GM15510 (cell line): ENCODE measurements at regions not wholly inside any gene's neighbourhood (a gene's known extent, or its start where the extent isn't known, plus 50 kb on each side); places are given as distances from the start of the nearest gene placed in this dataset.

Experiments used
- POLR2A ChIP-seq: IDR thresholded peaks from 3 replicates; pipeline ENCODE4 v1.6.1; 2011; ENCODE audit warnings: borderline replicate concordance; ENCODE audit not compliant: insufficient read length; ENCODE audit errors: extremely low read depth

GRCh38 chr12:9349888-9350885 lies 142.0 kb upstream of the PZP start:
- TF ChIP-seq POLR2A = no peak

- no peak for TF ChIP-seq POLR2A
Measured at GRCh38 chr12:9348906-9349518, 140.8 kb upstream of the PZP start.

- no peak for TF ChIP-seq POLR2A
Measured at GRCh38 chr12:9347328-9348127, 139.3 kb upstream of the PZP start.

- no peak for TF ChIP-seq POLR2A
Measured at GRCh38 chr12:9346866-9347327, 138.7 kb upstream of the PZP start.

GRCh38 chr12:9345171-9345570 lies 137.0 kb upstream of the PZP start:
- TF ChIP-seq POLR2A = no peak

GRCh38 chr12:9344541-9344940 lies 136.3 kb upstream of the PZP start:
- TF ChIP-seq POLR2A = no peak

GRCh38 chr12:9343731-9344130 lies 135.5 kb upstream of the PZP start:
- no peak for TF ChIP-seq POLR2A

GRCh38 chr12:9342614-9343353 lies 134.6 kb upstream of the PZP start:
- TF ChIP-seq POLR2A = no peak

- TF ChIP-seq POLR2A = no peak
Measured at GRCh38 chr12:9341260-9341585, 133.0 kb upstream of the PZP start.

- no peak for TF ChIP-seq POLR2A
Measured at GRCh38 chr12:9340422-9341259, 132.4 kb upstream of the PZP start.

- TF ChIP-seq POLR2A = no peak
Measured at GRCh38 chr12:9337656-9338055, 129.5 kb upstream of the PZP start.

- TF ChIP-seq POLR2A = no peak
Measured at GRCh38 chr12:9335867-9336266, 127.7 kb upstream of the PZP start.

- no peak for TF ChIP-seq POLR2A
Measured at GRCh38 chr12:9334964-9335363, 126.8 kb upstream of the PZP start.

GRCh38 chr12:9334041-9334692 lies 126.0 kb upstream of the PZP start:
- no peak for TF ChIP-seq POLR2A

GRCh38 chr12:9333161-9333560 lies 125.0 kb upstream of the PZP start:
- TF ChIP-seq POLR2A = no peak
